Astrocyte (in vitro differentiated cells and primary cell): ENCODE measurements at regions not wholly inside any gene's neighbourhood (a gene's known extent, or its start where the extent isn't known, plus 50 kb on each side); places are given as distances from the start of the nearest gene placed in this dataset.

Experiments used
- CTCF ChIP-seq: IDR thresholded peaks from 2 replicates; pipeline ENCODE4 v1.5.1; 2011; ENCODE audit warnings: low read depth, mild to moderate bottlenecking, inconsistent platforms, low read length, moderate library complexity; ENCODE audit not compliant: insufficient read depth
- EZH2 ChIP-seq: IDR thresholded peaks from 2 replicates; pipeline ENCODE4 v1.6.1; 2012; ENCODE audit warnings: mild to moderate bottlenecking, low read length, inconsistent platforms; ENCODE audit not compliant: insufficient read depth

GRCh38 chr14:94934276-94934810, 164.4 kb upstream of the GSC start:
- TF ChIP-seq CTCF = no peak
- TF ChIP-seq EZH2 = no peak
